Medulla oblongata (tissue), 1 donor: ENCODE measurements at regions not wholly inside any gene's neighbourhood (a gene's known extent, or its start where the extent isn't known, plus 50 kb on each side); places are given as distances from the start of the nearest gene placed in this dataset.
"Not testable (repeated sequence)": the region's sequence is repeated elsewhere in the genome, so short reads cannot be mapped to it uniquely, and the experiment has no call there.

Experiments used
- DNase-seq: peaks from one replicate; pipeline ENCODE4 v3.0.0-alpha.2; 2015; ENCODE audit errors: extremely low spot score

DNA sequence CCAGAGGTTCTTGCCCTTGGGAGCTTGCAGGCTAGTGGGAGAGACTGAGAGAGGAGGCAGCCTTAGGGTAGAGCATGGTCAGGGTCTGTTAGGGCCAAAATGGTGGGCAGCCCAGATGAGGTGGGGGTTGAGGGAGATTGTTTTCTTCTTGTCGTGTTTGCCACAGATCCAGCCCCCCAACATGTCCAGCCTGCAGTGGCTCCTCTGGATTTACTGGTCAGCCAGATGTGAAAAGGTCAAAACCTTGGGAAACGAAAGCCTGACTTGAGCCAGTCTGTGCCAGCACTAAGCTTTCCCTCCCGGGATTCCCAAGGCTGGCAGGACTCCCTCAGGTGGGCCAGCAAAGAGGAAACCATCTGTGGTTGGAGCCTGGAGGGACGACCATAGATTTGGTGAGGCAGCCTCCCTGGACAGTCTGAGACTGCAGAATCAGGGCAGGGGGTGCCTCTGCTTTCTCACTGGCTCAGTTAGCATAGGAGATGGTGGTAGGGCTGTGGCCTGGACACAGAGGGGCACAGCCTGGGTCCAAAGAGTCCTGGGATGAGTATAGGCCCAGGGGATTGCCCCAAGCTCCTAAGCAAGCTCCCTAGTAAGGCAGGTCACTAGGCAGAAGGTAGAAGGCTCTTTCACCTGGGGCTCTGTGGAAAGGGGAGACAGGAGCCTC lies 51.2 kb upstream of the PRR23C start:
- DNase-seq = no peak

DNA sequence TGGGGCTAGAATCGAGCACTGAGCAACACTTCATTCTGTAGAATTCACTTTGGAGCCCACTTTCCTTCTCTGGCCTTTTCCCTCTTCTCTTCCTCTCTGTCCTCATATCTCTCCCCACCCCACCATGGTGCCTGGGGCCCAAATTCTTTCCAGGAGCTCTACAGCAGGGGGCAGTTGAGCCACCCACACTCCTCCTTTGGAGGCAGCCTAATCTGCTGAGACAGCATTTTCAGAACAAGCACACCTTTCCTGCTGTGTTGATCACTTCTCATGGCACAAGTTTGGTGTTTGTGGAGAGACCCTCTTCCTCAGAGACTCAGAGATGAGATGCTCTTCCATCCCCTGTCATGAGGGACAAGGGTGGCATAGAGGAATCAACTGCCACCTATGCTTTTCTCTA lies 52.0 kb upstream of the PRR23C start:
- no peak for DNase-seq

DNA sequence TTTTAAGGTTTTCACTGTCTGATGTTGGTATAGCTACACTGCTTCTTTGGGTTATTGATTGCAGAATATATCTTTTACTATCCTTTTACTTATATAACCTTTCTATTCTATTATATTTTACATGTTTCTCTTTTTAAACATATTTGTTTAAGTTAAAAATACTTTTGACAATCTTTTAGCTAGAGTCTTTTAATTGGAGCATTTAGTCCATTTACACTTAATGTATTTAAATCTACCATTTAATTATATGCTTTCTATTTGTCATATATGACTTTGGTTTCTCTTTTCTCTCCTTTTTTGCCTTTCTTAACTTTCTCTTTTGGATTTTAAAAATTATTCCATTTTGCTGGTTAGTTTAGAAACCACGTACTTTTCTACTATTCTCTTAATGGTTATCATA lies 53.7 kb upstream of the PRR23C start:
- no peak for DNase-seq

DNA sequence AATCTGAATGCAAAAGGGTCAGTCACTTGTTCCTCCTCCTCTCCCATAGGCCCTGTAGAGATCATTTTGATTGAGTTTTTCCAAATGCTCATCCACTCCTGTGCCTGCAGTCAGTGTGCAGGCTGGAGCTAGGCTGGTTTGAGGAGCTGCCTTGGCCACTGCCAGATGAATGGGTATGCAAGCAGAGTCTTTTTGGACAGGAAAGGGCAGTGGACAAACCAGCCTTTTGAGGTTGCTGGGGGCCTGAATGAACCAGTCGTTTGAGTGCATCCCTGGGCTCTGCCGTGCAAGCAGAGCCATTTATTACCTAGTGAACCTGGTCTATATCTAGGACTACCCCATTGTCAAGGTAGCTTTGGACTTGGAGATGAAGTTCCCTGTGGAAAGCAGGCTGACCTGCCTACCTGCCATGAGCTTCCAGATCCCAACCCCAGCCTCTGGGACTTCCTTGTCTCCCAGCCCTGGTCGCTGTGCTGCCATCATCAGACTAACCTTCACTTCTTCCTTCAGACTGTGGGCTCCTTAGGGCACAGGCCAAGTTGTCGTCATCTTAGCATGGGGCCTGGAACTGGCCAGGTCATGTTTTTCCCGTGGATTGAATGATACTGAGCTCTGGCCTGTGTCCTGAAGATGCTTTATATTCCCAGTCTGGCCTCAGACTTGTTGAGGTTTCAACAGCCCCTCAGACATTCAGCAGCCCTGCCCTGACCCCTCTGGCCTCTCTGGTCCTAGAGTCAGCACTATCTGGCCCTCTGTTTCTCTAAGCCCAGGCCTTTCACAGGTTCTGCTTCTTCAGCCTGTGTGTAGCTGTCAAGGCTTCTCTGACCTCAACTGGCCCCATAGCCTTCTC lies 55.5 kb upstream of the PRR23C start:
- no peak for DNase-seq

DNA sequence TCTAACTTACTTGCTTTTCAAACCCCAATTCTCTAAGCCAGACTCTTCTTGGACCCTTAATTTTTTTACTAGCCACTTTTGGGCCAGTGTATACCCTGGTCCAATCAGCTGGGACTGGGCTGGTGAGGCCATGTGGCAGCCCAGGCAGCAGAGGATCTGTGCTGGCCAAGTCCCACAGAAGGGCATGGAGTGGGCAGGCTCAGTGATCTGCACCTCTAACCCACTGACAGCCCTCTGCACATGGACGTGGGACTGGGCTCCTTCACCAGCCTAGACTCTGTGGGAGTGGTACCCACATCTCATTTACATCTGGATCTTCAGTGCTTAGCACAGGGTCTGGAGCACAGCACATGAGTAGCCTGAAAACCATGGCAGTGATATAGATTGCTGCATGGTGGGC lies 56.1 kb upstream of the PRR23C start:
- no peak for DNase-seq

DNA sequence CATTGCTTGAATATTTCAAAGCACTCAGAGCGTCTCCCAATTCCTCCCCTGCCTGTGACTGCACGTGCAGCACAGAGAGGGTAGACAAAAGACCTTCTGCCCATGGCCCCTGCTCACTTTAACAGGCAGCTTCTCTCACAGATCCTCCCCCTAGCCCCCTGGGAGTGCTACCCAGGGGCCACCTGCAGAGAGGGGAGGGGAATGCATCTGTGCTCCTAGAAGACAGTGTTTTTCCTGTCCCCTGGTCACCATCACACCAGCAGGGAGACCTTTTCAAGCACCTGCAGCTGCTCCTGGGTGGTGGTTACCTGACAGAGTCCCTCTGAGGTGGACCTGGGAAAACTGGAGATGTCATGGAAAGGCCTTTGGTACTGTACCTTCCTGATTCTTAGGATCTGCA lies 56.7 kb upstream of the PRR23C start:
- no peak for DNase-seq

DNA sequence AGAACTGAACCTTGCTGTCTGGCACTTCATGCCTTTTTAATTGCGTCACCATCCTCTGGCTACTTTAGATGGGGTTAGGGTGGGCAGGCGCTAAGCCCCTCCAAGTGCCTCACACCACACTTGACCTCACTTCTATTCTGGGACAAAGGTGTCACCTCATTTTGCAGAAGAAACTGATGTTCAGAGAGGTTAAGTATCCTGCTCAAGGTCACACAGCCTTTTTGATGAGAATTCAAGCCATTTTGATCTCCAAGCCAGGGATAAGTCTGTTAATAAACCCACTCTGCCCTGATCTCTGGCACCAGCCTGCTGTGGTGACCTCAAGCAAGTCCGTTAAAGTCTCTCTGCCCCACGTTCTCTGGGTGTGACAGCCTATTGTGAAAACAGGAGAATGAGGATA lies 58.8 kb upstream of the PRR23C start:
- no peak for DNase-seq

DNA sequence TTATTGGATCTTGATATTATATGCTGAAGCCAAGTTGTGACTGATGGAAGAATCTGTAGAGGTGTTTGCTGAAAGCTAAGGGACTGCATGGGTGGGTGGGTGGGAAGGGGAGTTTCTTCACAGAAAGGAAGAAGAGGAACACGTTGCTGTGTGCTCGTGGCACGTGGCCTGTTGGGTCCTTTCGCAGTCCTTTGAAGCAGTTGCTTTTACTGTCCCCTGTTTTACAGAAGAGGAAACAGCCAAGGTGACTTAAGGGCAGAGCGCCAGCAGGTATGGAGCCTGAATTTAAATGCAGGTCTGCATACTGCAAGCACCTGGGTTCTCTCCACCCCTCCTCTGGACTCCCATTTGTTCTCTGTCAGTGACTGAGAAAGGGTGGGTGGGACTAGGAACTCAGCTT lies 59.4 kb upstream of the PRR23C start:
- DNase-seq = no peak

DNA sequence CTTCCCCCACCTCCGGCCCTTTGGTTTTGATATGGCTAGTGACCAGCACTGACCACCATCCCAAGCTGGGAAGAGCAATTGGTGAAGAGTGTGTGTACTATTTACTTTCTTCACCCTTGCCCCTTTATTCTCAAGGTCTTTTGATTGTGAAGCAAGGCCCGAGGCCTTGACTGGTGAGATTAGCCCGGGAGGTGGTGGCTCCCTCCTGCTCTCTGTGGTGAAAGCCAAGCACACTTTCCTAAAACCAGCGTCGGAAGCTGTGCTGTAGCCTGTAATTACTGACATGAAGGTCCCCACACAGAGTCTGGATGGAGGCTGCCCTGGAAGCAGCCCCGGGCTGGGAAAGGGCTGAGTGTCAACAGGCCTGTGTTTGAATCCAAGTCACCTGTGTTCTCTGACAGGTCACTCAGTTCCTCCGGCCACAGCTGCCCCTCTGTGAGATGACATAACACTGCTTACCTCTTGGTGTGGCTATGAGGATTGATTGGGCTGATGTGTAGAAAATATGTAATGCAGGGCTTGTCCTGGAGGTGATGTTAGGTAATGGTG lies 60.5 kb upstream of the PRR23C start:
- DNase-seq = no peak

DNA sequence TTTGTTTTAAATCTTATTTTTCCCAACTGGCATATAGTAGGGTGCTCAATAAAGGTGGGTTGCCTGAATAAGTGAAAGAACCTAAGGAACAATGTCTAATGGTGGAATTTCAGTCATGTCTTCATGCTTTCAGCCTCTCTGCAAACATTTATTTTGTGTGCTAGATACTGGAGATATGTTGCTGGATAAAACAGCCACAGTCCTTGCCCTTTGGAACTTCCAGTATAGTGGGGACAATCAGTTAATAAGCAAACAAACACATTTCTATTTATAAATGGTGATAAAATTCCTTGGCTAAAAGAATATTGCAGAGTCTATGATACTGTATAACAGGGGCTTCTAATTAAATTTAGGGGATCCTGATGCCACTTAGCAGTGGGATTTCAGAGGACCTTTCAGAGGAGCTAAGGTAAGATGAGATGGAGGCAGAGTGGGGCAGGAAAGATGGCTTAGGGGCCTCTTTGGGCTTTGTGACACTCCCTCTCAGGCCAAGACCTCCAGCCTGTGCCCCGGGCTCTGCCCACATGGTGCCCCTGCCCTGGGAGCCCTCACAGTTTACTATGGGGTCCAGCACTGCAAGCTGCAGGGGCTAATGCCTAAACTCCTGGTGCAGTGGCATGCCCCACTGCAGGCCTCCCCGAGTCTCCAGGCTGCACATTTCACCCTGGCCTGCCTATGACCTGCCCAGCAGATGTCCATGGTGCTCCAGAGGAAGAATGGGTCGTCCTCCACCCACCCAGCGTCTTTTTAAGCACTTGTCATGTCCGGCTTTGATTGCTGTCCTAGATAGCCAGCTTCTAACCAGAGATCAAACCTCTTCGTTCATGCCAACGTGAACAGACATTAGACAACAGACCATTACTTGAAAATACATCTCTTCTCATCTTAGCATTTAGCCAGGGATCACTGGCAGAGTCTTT lies 61.6 kb upstream of the PRR23C start:
- no peak for DNase-seq

DNA sequence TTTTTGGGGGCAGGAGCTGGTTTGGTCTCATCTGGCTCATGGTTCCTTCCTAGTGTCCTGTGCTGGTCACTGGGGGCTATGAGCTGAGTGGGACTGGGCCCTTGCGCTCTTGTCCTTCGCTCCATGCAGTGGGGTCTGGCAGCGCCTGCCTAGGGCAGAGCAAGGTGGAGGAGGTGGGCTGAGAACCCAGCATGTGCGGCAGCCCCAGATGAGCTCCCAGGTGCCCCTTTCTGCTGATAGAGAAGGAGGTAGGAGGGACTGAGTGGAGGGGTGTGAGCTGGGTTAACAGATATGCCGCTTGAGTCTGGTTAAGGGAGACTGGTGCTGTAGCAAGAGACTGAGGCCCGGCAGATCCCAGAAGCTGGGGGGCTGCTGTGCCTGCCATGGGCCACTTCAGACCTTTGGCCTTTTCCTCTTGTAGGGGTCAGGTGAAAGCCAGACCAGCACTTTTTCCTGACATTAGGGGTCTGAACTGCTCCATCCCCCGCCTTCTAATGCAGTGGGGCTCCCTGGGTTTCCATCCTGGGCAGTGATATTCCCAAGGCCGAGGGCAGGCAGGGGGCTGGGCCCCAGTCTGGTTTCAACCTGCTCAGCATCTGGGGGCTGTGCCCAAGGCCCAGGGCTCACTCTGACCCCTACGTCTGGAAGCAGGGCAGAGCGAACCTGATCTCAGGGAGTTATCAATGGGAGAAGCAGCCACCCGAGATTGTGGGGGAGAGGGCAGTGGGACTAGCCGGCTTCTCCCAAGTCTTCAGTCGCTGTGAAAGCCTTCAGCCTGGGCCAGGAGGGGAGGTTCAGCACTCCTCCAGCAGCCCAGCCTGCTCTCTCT lies 62.9 kb upstream of the PRR23C start:
- DNase-seq = no peak

DNA sequence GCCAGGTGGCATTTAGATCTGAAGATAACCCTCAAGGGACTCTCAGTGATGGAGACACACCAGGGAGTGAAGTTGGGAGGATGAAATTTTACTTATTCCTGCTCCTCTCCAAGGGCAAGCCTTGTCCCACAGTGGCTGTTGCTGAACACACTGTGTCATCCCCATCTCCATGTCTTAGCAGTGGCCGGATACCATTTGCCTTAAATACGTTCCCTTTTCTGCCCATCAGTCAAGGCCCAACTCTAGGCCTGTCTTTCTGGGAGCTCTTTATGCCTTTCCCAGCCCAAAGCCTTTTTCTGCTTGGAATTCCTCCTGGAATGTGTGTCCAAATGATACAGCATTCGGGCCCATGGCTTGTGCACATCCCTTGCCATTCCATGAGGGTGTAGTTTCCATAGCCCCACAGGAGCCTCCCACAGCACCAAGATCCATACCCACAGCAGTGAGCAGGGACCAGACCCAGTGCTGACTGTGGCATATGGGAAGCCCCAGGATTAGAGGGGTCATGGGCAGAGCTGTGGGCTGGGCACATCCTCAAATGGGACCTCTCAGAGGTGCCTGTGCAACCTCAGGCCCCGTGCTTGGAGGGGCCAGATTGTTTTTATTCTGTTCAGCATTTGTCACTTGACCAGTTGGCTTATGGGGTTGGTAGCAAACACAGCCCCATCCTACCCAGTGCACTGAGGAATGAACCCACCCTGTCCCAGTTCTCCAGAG lies 63.7 kb upstream of the PRR23C start:
- DNase-seq = no peak

DNA sequence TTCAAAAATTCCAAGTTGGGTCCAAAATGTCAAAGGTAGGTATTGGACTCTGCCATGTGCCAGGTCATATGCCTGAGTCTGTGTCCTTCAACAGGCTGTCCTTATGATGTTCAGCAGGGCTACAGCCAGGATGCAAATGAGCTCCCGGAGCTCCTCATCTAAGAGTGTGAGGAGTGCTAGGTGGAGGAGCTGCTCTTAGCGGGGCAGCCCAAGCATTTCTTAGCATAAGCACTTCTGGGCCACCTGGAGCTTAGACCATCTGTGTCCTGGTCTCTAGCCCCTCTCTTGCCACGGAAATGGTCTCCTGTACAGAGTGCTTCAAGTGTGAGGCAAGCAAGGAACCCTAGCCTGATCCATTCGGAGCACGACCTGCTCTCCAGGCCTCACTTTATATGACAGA lies 64.6 kb upstream of the PRR23C start:
- DNase-seq = no peak

DNA sequence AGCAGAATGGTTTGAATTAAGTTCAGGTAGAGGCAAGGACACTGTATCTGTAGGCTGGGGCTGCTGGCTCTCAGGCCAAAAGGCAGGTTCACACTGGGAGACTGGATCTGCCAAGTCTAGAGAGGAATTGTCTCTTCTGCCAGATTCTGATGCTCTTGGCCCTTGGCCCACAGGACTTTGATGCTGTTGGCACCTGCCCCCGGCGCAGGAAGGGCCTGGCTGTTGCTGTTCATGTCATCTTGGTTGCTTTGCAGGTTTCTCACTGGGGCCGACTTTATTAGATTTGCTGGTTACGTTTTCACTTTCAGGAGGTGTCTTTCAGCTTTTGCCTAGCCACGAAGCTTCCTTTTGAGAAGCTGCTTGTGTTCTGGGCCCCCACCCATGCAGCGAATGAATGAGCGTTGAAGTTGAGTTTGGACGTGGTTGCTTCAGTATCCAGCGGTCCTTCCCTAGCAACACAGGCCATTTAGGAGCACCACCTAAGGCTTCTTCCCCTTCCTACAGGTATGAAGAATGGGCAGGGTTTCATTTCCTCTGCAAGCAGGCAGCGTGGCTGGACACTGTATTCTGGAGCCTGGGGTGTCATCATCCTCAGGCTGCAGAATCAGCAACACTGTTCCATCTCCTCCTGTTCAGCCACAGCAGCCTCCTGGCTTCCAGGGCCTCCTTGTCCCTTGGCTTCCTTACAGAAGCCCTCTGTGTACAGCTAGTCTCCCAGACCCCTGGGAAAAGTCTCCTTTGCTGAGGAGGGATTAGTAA lies 65.6 kb upstream of the PRR23C start:
- no peak for DNase-seq

DNA sequence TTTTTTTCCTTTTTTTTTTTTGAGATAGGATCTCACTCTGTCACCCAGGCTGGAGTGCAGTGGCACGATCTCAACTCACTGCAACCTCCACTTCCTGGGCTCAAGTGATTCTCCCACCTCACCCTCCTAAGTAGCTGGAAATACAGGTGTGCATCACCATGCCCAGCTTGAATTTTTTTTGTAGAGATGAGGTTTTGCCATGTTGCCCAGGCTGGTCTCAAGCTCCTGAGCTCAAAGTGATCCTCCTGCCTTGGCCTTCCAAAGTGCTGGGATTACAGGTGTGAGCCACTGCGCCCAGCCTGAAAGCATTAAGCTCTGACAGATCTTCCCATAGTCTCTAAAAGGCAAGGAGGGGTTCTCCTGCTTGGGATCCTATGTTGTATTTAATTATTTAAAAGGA lies 66.2 kb upstream of the PRR23C start:
- DNase-seq = not testable (repeated sequence)

DNA sequence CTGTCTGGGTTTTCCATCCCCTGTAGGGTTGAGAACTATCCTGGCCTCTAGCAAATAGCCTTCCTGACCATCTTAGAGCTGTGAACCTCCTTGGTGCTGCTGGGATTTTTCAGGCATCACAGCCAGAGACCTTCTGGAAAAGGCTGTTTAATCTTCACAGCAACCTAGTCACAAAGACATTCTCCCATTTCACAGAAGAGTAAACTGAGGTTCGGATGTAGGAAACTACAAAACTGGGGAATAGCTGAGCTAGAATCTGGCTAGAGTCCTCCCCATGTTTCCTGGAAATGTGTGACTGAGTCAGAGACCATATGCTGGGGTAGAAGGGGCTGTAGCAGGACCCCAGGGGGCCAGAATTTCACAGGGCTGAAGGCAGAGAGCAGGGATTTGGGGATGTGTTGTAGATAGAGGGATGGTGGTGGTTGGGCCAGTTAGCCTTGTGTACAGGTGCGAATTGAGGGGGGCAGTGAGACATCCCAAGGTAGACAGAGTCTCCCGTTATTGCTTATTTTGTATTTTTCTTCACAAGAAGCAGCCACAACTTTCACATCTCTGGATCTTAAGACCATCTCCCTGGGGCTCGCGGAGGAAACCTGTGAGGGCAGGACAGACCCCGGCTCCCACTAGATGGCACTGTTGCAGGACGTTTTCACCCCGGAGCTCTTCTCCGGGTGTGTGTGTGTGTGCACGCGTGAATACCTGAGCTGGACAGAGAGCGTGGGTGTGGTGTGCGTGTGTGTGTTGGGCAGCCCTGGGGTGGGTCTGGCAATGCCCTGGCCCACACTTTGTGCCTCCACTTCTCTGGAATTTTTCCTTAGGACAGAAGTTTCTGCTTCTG lies 66.9 kb upstream of the PRR23C start:
- DNase-seq = peak; percentile 72

DNA sequence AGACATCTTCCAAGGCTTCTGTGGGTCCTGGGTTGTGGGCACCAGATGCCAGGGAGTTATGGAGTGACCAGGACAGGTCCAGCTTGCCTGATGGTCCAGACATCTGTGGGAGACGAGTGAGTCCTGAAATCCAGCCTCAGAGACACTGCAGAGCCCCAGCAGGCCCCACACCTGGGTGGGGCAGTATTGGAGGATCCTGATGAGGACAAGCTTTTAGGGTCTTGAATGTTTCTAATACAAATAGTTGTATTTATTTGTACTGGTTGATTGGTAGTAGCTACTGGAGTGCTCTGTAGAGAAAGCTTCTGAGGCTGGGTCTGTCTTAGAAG lies 67.5 kb upstream of the PRR23C start:
- DNase-seq = no peak

DNA sequence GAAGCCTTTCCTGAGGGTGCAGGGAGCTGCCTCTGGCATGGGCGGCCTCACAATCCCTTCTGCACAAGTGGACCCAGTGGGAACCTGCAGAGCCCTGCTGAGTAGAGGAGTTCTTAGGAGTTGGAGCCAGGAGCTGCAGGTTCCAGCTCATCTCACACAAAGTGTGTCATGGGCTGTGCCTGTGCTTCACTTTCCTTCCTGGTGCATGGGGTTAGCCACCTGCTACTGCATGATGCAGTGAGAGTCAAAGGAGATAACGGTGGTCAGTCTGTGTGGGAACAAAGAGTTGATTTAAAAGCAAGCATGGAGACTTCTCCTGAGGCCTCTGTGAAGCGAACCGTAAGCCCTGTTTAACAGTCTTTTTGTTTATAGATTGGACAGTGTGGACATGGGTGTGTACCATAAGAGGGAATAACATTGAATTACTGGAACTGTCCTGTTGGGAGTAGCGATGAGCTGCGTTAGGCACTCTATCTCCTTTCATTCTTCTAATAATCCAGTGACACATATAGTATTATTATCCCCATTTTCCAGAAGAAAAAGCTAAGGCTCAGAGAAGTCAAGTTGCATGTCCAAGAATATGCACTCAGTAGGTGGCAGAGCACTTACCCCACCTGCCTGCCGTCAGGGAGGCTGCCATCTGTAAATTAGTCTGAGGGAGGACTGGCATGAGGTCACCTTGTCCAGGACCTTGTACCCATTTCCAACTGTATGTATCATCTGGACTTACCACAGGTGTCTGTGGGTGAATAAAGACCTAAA lies 68.7 kb upstream of the PRR23C start:
- peak; percentile 8 for DNase-seq
